SK-N-MC (cell line): ENCODE measurements at regions not wholly inside any gene's neighbourhood (a gene's known extent, or its start where the extent isn't known, plus 50 kb on each side); places are given as distances from the start of the nearest gene placed in this dataset.

ENCODE experiments used
- DNase-seq: peaks from one replicate; pipeline ENCODE4 v3.0.0-alpha.2; 2011; ENCODE audit warnings: low read depth, low spot score
- H3K27ac ChIP-seq: fragments of 200-600 bp; sonication (generic); 2 replicates; pipeline ENCODE4 v1.5.1; 2016; ENCODE audit warnings: mixed run types
- H3K36me3 ChIP-seq: fragments of 200-600 bp; sonication (generic); 2 replicates; pipeline ENCODE4 v1.6.1; 2017; ENCODE audit warnings: antibody characterized with exemption, low read length, mixed read lengths; ENCODE audit not compliant: insufficient read depth
- H3K4me3 ChIP-seq: fragments of 200-600 bp; sonication (generic); 2 replicates; pipeline ENCODE4 v1.5.1; 2016
- H3K9ac ChIP-seq: fragments of 200-600 bp; sonication (generic); 2 replicates; pipeline ENCODE4 v1.8.0; 2017; ENCODE audit warnings: mixed run types, mixed read lengths; ENCODE audit not compliant: insufficient read length
- H3K9me3 ChIP-seq: fragments of 200-600 bp; sonication (generic); 2 replicates; pipeline ENCODE4 v1.6.1; 2017; ENCODE audit warnings: low read depth, mild to moderate bottlenecking, antibody characterized with exemption, low read length, moderate library complexity, mixed read lengths
- EZH2 ChIP-seq: fragments of 200-600 bp; sonication (generic); IDR thresholded peaks from one replicate; pipeline ENCODE4 v1.6.1; 2017; ENCODE audit warnings: antibody characterized with exemption
- FOXP2 ChIP-seq: optimal IDR thresholded peaks from 2 replicates; pipeline ENCODE3; 2011; ENCODE audit warnings: mild to moderate bottlenecking, moderate library complexity; ENCODE audit not compliant: insufficient read depth; ENCODE audit errors: extremely low read length, control extremely low read depth
- POLR2AphosphoS5 ChIP-seq: IDR thresholded peaks from 2 replicates; pipeline ENCODE4 v1.6.1; 2012; ENCODE audit warnings: mild to moderate bottlenecking, low read depth, low read length, borderline replicate concordance

- Histone ChIP-seq H3K36me3 (no peaks in the 10 kb centered on the region), H3K4me3 (no peak overlapping the region), H3K9me3 (no peaks in the 10 kb centered on the region), H3K9ac (no peak overlapping the region), H3K27ac (no peak overlapping the region)
- no peak for TF ChIP-seq FOXP2
- no peak for TF ChIP-seq POLR2AphosphoS5
- TF ChIP-seq EZH2 = no peak
- DNase-seq = no peak
These were observed 189.4 kb upstream of the NCAM1 start for GRCh38 chr11:112771851-112772250.

- no peak for TF ChIP-seq EZH2
- no peak for TF ChIP-seq FOXP2
- no peak for TF ChIP-seq POLR2AphosphoS5
- Histone ChIP-seq H3K9me3 (no peaks in the 10 kb centered on the region), H3K9ac (no peak overlapping the region), H3K4me3 (no peak overlapping the region), H3K36me3 (no peaks in the 10 kb centered on the region), H3K27ac (no peak overlapping the region)
- no peak for DNase-seq
These were observed 188.0 kb upstream of the NCAM1 start for GRCh38 chr11:112773264-112773663.

- H3K27ac ChIP-seq = no peak overlapping the region
- H3K9me3 ChIP-seq = no peaks in the 10 kb centered on the region
- no peak overlapping the region for H3K4me3 ChIP-seq
- no peak for TF ChIP-seq FOXP2
- no peak for TF ChIP-seq EZH2
- TF ChIP-seq POLR2AphosphoS5 = no peak
- no peak for DNase-seq
- H3K9ac ChIP-seq = no peak overlapping the region
- no peaks in the 10 kb centered on the region for H3K36me3 ChIP-seq
These were observed 184.4 kb upstream of the NCAM1 start for GRCh38 chr11:112776834-112777233.

- H3K9me3 ChIP-seq = no peaks in the 10 kb centered on the region
- TF ChIP-seq FOXP2 = peak; percentile 71
- TF ChIP-seq POLR2AphosphoS5 = no peak
- TF ChIP-seq EZH2 = no peak
- no peaks in the 10 kb centered on the region for H3K36me3 ChIP-seq
- H3K27ac ChIP-seq = no peak overlapping the region
- H3K9ac ChIP-seq = no peak overlapping the region
- DNase-seq = peak; percentile 16
- peak overlapping the region; percentile 30; the same call in 1 of the 2 replicates for H3K4me3 ChIP-seq
These were observed 183.9 kb upstream of the NCAM1 start for GRCh38 chr11:112777283-112777751.

DNA sequence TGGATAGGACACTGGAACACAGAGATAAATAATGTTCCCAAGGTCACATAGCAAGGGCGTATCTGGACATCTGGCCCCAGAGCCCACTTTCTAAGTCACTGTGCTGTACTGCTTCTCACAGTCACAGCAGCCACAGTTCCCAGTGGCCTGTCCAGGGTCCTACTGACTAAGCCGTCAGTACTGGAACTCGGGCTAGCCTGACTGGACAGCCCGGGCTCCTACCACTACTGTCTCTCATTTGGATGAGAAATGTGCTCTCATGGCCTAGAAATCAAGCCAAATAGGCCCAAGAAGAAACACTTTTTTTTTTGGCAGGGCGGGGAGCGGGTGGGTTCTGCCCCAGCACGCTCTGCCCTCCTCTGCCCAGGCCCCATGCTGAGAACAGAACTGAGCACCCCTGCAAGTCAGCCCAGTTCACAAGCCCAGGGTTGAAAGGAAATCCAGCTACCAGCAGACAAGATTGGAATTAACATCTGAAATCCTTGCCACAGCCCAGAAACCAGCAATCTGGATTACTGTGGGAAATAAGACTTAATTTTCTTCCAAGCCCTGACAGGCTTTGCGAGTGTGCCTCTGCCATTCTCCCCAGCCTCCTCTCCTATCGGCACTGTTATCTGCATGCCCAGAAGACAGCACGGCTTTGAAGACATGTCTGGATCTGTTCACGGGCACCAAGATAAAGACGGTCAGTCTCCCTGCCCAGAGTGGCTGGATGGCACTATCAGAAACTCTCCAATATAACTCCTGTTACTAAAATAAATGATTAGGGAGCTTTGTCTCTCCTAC, 182.9 kb upstream of the NCAM1 start:
- Histone ChIP-seq H3K36me3 (no peaks in the 10 kb centered on the region), H3K27ac (no peak overlapping the region), H3K4me3 (no peak overlapping the region), H3K9ac (no peak overlapping the region), H3K9me3 (no peaks in the 10 kb centered on the region)
- no peak for DNase-seq
- TF ChIP-seq POLR2AphosphoS5 (no peak), FOXP2 (no peak), EZH2 (no peak)

- H3K9ac ChIP-seq = no peak overlapping the region
- no peak overlapping the region for H3K27ac ChIP-seq
- no peak for TF ChIP-seq FOXP2
- no peak for TF ChIP-seq EZH2
- TF ChIP-seq POLR2AphosphoS5 = no peak
- no peak overlapping the region for H3K4me3 ChIP-seq
- no peaks in the 10 kb centered on the region for H3K9me3 ChIP-seq
- no peak for DNase-seq
- no peaks in the 10 kb centered on the region for H3K36me3 ChIP-seq
These were observed 182.3 kb upstream of the NCAM1 start for GRCh38 chr11:112778877-112779266.

DNA sequence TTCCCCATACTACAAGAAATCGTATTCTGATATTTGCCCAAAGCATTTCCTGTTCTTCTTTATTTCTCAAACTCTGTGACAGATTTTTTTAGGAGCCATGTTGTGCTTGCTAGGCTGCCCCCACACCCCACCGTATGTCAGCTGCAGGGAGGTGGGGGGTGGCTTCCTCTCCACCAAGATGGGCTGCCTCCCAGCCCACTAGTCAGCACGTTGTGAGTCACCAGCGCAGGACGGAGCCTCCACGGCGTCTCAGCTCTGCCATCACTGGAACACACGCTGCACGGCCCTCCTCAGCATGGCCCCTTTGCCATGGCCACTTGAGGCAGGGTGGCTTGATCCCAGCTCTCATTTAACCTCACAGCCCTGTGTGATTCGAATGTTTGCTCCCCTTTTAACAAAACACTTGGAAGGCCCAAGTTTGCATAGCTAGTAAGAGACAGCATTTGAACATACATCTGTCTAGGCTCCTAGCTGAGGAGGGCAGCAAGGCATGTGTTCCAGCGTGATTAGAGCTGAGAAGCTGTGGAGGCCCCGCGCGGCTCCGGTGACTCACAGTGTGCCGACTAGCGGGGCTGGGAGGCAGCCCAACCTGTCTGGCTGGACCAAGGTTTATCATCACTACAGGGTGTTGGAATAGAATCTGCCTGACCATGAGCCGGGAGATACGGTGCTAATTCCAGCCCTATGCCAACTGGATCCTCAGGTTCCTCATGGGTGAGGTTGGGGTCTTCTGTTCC, 180.7 kb upstream of the NCAM1 start:
- H3K9ac ChIP-seq = no peak overlapping the region
- H3K36me3 ChIP-seq = no peaks in the 10 kb centered on the region
- no peak overlapping the region for H3K4me3 ChIP-seq
- no peak overlapping the region for H3K27ac ChIP-seq
- no peak for DNase-seq
- H3K9me3 ChIP-seq = no peaks in the 10 kb centered on the region
- TF ChIP-seq EZH2 (no peak), FOXP2 (no peak), POLR2AphosphoS5 (no peak)

DNA sequence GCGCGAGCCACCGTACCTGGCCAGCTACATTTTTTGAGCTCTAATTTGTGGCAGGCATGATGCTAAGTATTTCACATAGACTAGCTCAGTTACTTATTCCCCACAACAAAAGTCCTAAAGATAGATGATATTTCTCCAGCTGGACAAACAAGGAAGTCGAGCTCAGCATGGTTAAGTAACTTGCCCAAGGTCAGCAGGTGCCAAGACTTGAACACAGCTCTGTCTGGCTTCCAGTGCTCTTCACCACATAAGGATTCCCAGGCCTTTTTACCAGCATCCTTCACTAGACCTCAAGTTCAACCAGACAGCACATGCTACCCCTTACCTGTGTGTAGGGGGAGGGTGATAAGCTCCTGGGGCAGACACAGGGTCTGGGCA, 177.3 kb upstream of the NCAM1 start:
- Histone ChIP-seq H3K27ac (no peak overlapping the region), H3K9ac (no peak overlapping the region), H3K4me3 (peak overlapping the region; percentile 66; the same call in 1 of the 2 replicates), H3K9me3 (no peaks in the 10 kb centered on the region), H3K36me3 (no peaks in the 10 kb centered on the region)
- no peak for TF ChIP-seq FOXP2
- no peak for TF ChIP-seq POLR2AphosphoS5
- TF ChIP-seq EZH2 = no peak
- no peak for DNase-seq
